GM13977 (cell line): ENCODE measurements at regions not wholly inside any gene's neighbourhood (a gene's known extent, or its start where the extent isn't known, plus 50 kb on each side); places are given as distances from the start of the nearest gene placed in this dataset.

ENCODE experiments used
- DNase-seq: peaks from one replicate; pipeline ENCODE4 v3.0.0; 2012; ENCODE audit warnings: low spot score
- CTCF ChIP-seq: IDR thresholded peaks from 2 replicates; pipeline ENCODE4 v1.5.1; 2012; ENCODE audit warnings: mild to moderate bottlenecking, control low read depth; ENCODE audit not compliant: insufficient read depth; ENCODE audit errors: extremely low read depth, missing control alignments
- in situ Hi-C: fragments of 300-500 bp; cut with MboI; formaldehyde crosslinking; loops from one replicate; pipeline ENCODE4 v1.12.0; 2022; ENCODE audit warnings: low sequenced_read_pairs, low pct_unique_long_range_greater_than_20kb, mixed read lengths, inconsistent platforms; ENCODE audit not compliant: unreplicated experiment

GRCh38 chr3:71893122-71893521, 108.2 kb upstream of the PROK2 start:
- TF ChIP-seq CTCF, result no peak
- no peak for DNase-seq
- in situ Hi-C loops, result no loop called here

GRCh38 chr3:71891483-71891882, 106.5 kb upstream of the PROK2 start:
- TF ChIP-seq CTCF, result no peak
- in situ Hi-C loops, result no loop called here

GRCh38 chr3:71890356-71890931, 105.5 kb upstream of the PROK2 start:
- in situ Hi-C loops, result no loop called here
- no peak for DNase-seq

More at GRCh38 chr3:71891483-71891882, 106.5 kb upstream of the PROK2 start:
- DNase-seq, result no peak

GRCh38 chr3:71887256-71887655, 102.3 kb upstream of the PROK2 start:
- in situ Hi-C loops, result no loop called here
- DNase-seq, result no peak
- TF ChIP-seq CTCF, result no peak

More at GRCh38 chr3:71890356-71890931, 105.5 kb upstream of the PROK2 start:
- TF ChIP-seq CTCF, result no peak

- no peak for TF ChIP-seq CTCF
- no peak for DNase-seq
- in situ Hi-C loops, result no loop called here
These were observed 100.1 kb upstream of the PROK2 start for GRCh38 chr3:71885006-71885405.

GRCh38 chr3:71881732-71882131, 96.8 kb upstream of the PROK2 start:
- in situ Hi-C loops, result no loop called here
- no peak for TF ChIP-seq CTCF
- DNase-seq, result no peak
